ENCODE measurements at regions not wholly inside any gene's neighbourhood (a gene's known extent, or its start where the extent isn't known, plus 50 kb on each side); places are given as distances from the start of the nearest gene placed in this dataset.

DNA sequence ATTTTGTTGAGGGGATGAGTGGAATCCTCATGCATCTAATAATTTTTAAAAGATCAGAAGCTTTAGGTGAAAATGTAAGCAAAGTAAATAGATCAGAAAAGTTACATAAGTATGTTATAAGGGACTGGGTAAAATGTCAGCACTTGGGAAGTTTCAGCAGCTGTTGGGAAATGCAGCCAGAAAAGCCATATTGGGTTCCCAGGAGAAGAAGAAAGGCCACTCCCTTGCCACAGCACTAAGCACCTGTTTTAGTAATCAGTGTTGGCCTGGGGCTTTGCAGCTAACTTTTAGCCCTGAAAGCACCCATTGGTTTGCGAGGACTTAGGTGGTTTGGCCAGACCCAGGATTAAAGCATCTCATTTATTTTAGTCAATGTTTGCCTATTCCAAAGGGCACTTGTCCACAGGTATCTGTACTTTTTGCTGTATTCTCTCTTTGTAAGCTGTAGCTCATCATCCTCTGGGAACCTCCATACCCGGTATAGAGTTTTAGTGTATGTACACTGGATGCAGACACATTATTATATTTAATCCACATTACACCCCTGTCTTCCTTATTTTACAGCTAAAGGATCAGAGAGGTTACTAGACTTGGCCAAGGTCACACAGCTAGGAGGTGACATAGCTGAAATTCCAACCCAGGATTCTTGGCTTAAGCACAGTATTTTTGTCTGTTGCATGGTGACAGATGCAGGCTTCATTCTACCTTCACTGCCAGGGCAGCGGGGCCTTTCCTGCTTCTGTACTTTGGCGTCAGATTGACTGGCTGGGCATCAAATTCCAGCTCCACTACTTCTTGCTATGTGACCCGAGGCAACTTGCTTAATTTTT is 127.7 kb upstream of the SESN3 start:
- DNase-seq: no peak
- Mint-ChIP-seq H3K36me3 (no peaks in the 10 kb centered on the region), H3K9me3 (peaks cover 0 to 2% (median 0%) of the 10 kb centered on the region in 6 donors), H3K4me3 (no peak overlapping the region), H3K27ac (no peak overlapping the region), H3K4me1 (no peaks in the 10 kb centered on the region), H3K27me3 (ENCODE audit: low read depth in 3 of 3) (peaks cover 0 to 5% (median 0%) of the 10 kb centered on the region in 3 donors)

DNA sequence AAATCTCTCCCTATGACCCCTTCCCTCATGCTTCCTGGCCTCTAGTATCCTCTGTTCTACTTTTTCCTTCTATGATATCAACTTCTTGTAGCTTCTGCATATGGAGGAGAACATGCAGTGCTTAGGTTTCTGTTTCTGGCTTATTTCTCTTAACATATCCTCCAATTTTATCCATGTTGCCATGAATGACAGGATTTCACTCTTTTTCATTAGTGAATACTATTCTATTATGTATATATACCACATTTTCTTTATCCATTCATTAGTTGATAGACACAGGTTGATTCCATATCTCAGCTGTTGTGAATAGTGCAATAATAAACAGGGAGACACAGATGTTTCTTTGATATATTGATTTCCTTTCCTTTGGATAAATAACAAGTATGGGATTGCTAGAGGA is 123.3 kb upstream of the SESN3 start:
- Mint-ChIP-seq H3K9me3 (peaks cover 0 to 4% (median 2%) of the 10 kb centered on the region in 6 donors), H3K4me3 (no peak overlapping the region), H3K27me3 (ENCODE audit: low read depth in 3 of 3) (peaks cover 2 to 5% (median 3%) of the 10 kb centered on the region in 3 donors), H3K36me3 (peaks cover 0 to 2% (median under 1%) of the 10 kb centered on the region in 3 donors), H3K4me1 (no peaks in the 10 kb centered on the region), H3K27ac (no peak overlapping the region)
- DNase-seq: no peak

DNA sequence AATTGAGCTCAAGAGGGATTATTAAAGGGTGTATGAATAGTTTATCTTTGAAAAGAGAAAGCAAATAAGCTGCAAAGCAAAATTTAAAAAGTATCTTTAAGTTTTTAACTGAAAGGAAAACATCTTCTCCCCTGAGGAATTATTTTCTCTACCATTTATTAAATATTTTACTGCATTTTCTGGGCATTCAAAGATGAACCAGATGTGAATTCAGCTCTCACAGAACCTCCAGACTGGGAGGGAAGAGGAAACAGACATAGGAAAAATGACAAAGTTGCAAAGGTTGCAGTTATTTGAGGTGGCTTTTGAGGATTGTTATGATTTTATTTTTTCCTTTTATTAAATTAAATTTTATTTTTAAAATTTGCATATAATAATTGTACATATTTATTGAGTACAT is 122.7 kb upstream of the SESN3 start:
- Mint-ChIP-seq H3K9me3 (peaks cover 2 to 10% (median 4%) of the 10 kb centered on the region in 6 donors), H3K27me3 (ENCODE audit: low read depth in 3 of 3) (peaks cover 2 to 5% (median 3%) of the 10 kb centered on the region in 3 donors), H3K27ac (no peak overlapping the region), H3K4me1 (no peaks in the 10 kb centered on the region), H3K4me3 (no peak overlapping the region), H3K36me3 (peaks cover 4 to 8% (median 5%) of the 10 kb centered on the region in 3 donors)
- DNase-seq: no peak

GRCh38 chr11:95352733-95353346 is 121.8 kb upstream of the SESN3 start:
- Mint-ChIP-seq H3K27ac (no peak overlapping the region), H3K4me1 (no peaks in the 10 kb centered on the region)

GRCh38 chr11:95349345-95349942 is 118.4 kb upstream of the SESN3 start:
- Mint-ChIP-seq H3K27me3 (ENCODE audit: low read depth in 3 of 3) (peaks cover 1 to 5% (median 5%) of the 10 kb centered on the region in 3 donors), H3K36me3 (peaks cover 4 to 8% (median 5%) of the 10 kb centered on the region in 3 donors), H3K4me3 (no peak overlapping the region), H3K4me1 (no peaks in the 10 kb centered on the region), H3K27ac (no peak overlapping the region), H3K9me3 (peaks cover 2 to 17% (median 6%) of the 10 kb centered on the region in 6 donors)
- DNase-seq: no peak

More at GRCh38 chr11:95352733-95353346, 121.8 kb upstream of the SESN3 start:
- peaks cover 2 to 17% (median 6%) of the 10 kb centered on the region in 6 donors for H3K9me3 Mint-ChIP-seq
- no peak overlapping the region for H3K4me3 Mint-ChIP-seq
- H3K36me3 Mint-ChIP-seq: peaks cover 4 to 8% (median 5%) of the 10 kb centered on the region in 3 donors
- peaks cover 3 to 5% (median 4%) of the 10 kb centered on the region in 3 donors for H3K27me3 Mint-ChIP-seq (ENCODE audit: low read depth in 3 of 3)
- no peak for DNase-seq

GRCh38 chr11:95346265-95346664 is 115.3 kb upstream of the SESN3 start:
- Mint-ChIP-seq H3K36me3 (peaks cover 4 to 8% (median 5%) of the 10 kb centered on the region in 3 donors), H3K4me3 (no peak overlapping the region), H3K27ac (no peak overlapping the region), H3K27me3 (ENCODE audit: low read depth in 3 of 3) (peaks cover 1 to 5% (median 5%) of the 10 kb centered on the region in 3 donors), H3K9me3 (peaks cover 2 to 17% (median 6%) of the 10 kb centered on the region in 6 donors), H3K4me1 (no peaks in the 10 kb centered on the region)
- no peak for DNase-seq

DNA sequence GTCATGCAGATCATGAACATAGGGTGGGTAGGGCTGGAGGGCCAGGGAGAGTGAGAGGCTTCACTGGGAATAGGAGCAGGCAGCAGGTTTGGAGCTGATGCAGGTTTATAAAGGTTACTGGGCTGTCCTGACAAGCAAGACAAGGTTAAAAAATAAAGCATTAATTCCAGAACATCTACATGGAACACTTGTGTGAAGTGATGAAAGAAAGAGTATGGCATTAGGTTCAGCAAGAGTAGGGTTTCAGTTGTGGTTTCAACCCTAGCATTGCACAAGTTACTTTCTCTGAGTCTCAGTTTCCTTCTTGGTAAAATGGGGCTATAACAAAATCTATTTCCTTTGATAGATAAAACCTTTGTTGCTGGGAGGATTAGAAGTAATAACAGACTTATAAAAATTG is 114.6 kb upstream of the SESN3 start:
- Mint-ChIP-seq H3K4me1 (no peaks in the 10 kb centered on the region), H3K36me3 (peaks cover 4 to 8% (median 5%) of the 10 kb centered on the region in 3 donors), H3K4me3 (no peak overlapping the region), H3K27ac (no peak overlapping the region), H3K9me3 (peaks cover 2 to 17% (median 6%) of the 10 kb centered on the region in 6 donors), H3K27me3 (ENCODE audit: low read depth in 3 of 3) (peaks cover 1 to 5% (median 4%) of the 10 kb centered on the region in 3 donors)
- no peak for DNase-seq

GRCh38 chr11:95344932-95345642 is 114.1 kb upstream of the SESN3 start:
- Mint-ChIP-seq H3K9me3 (peaks cover 2 to 17% (median 6%) of the 10 kb centered on the region in 6 donors), H3K27ac (no peak overlapping the region), H3K4me3 (no peak overlapping the region), H3K36me3 (peaks cover 4 to 8% (median 5%) of the 10 kb centered on the region in 3 donors), H3K4me1 (no peaks in the 10 kb centered on the region), H3K27me3 (ENCODE audit: low read depth in 3 of 3) (peaks cover 1 to 5% (median 2%) of the 10 kb centered on the region in 3 donors)
- no peak for DNase-seq

DNA sequence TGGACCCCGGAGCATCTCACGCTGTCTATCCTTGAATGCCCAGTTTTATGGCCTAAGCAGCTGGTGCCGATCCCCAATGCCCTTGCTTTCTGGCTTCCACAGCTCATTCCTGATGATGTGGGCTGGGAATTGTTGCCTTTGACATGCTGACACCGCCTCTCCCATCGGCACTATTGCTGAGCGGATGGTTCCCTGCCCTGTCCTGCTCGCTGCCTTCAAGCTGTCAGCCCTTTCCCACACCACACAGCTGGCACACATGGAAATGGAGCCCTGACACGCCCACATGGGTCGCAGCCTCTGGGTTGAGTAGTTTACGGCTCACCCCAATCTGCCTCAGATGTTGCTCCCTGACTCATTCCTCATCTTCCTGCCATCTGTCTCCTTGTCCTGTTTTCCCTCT is 110.2 kb upstream of the SESN3 start:
- Mint-ChIP-seq H3K4me1 (peaks cover 0 to 3% of the 10 kb centered on the region in 2 donors), H3K36me3 (no peaks in the 10 kb centered on the region), H3K9me3 (no peaks in the 10 kb centered on the region), H3K4me3 (no peak overlapping the region), H3K27me3 (ENCODE audit: low read depth in 3 of 3) (peaks cover 0 to 2% (median 0%) of the 10 kb centered on the region in 3 donors), H3K27ac (no peak overlapping the region)
- no peak for DNase-seq

DNA sequence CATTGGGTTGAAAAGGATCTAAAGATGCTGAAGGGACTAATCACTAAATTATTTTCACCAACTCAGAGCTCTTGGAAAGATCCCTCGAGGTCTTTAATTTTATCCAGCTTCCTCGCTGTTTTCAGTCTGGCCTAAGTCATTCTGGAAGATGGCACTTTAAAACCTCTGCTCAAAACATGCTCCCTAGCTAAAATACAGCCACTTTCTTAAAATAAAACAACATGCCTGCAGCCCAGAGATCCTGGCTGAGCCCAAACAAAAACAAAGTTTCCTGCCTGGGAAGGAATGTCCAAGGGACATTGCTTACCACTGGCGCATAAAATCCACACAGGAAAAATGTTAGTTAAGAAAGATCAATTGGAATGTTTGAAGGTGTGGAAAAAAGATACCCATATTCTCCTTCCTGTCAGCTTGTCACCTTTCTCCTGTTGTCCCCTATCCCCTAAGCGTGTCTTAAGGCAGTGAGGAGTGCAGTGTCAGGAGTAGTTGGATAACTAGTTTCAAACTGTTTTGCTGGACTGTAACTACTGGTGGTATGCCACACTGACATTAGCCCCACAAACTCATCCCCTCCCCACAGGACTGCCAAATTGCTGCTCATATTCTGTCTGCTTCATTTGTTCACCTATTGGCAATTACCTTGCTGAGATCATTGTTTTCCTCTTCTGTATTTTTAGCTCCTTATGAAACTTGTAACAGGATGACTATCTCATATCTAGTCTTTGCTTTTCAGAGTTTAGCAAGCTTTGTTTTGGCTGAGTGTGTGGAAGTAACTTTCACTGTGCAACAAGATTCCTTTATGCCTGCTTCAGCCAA is 108.3 kb upstream of the SESN3 start:
- Mint-ChIP-seq H3K4me1 (peaks cover 0 to 5% of the 10 kb centered on the region in 2 donors), H3K9me3 (no peaks in the 10 kb centered on the region), H3K27me3 (ENCODE audit: low read depth in 3 of 3) (peaks cover 0 to 3% (median 0%) of the 10 kb centered on the region in 3 donors), H3K36me3 (no peaks in the 10 kb centered on the region), H3K27ac (no peak overlapping the region), H3K4me3 (no peak overlapping the region)
- no peak for DNase-seq

DNA sequence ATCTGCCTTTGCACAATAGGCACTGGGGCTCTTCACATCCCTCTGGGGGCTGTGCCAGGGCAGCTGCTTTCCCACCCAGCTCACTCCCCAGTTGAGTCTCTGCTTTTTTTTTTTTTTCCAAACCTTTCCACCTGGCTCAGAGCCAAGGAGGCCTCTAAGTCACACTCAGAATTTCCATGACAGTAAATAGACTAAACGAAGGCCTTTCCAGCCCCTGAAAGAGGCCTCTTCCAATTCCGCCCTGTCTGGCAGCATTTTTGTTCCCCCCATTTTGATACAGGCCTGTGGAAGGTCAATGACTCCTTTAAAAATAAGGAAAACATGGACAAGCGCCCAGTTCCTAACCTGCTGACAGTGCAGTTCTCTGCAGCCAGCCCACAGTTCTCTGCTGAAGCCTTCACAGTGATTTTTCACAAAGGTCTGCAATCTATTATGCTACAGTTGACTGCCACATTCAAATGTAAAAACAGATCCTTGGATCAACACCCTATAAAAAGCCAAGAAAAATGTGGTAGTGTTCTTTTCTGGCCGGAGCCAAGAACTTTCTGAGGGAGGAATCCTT is 107.5 kb upstream of the SESN3 start:
- H3K9me3 Mint-ChIP-seq: no peaks in the 10 kb centered on the region
- H3K4me3 Mint-ChIP-seq: no peak overlapping the region
- no peaks in the 10 kb centered on the region for H3K36me3 Mint-ChIP-seq
- no peak overlapping the region for H3K27ac Mint-ChIP-seq
- DNase-seq: no peak
- H3K27me3 Mint-ChIP-seq (ENCODE audit: low read depth in 3 of 3): peaks cover 0 to 2% (median 0%) of the 10 kb centered on the region in 3 donors
- H3K4me1 Mint-ChIP-seq: peaks cover 0 to 5% of the 10 kb centered on the region in 2 donors

DNA sequence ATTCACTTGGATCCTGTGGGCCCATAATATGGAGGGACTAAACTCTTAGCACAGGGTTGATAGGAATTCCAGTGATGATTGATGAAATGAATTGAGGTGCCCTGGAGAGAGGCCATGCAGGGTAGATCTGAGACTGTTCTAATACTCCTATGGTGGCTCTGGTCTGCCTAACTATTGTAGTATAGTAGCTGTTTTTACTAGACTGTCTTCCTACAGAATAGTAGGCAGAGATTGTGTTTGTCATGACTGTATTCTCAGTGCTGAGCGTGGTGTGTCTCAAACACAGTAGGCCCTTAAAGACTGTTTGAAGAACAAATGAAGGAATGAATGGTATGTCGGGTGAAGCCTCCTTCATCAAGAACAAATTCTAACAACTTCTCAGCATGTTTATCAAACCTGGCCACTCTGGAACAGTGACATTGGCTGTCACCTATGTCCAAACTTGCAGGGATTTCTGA is 107.0 kb upstream of the SESN3 start:
- H3K36me3 Mint-ChIP-seq: no peaks in the 10 kb centered on the region
- peaks cover 0 to 5% of the 10 kb centered on the region in 2 donors for H3K4me1 Mint-ChIP-seq
- peaks cover 0 to 1% (median 0%) of the 10 kb centered on the region in 3 donors for H3K27me3 Mint-ChIP-seq (ENCODE audit: low read depth in 3 of 3)
- H3K4me3 Mint-ChIP-seq: no peak overlapping the region
- H3K27ac Mint-ChIP-seq: no peak overlapping the region
- H3K9me3 Mint-ChIP-seq: no peaks in the 10 kb centered on the region
- no peak for DNase-seq
